ES-I3 (cell line): ENCODE measurements at regions not wholly inside any gene's neighbourhood (a gene's known extent, or its start where the extent isn't known, plus 50 kb on each side); places are given as distances from the start of the nearest gene placed in this dataset.
"Not testable (repeated sequence)": the region's sequence is repeated elsewhere in the genome, so short reads cannot be mapped to it uniquely, and the experiment has no call there.

Source experiments
- H3K36me3 ChIP-seq: 2 replicates; pipeline ENCODE4 v1.6.1; 2013; ENCODE audit warnings: mild to moderate bottlenecking, low read length, control low read depth, moderate library complexity; ENCODE audit not compliant: insufficient read depth
- H3K4me1 ChIP-seq: 2 replicates; pipeline ENCODE4 v1.6.1; 2013; ENCODE audit warnings: mild to moderate bottlenecking, control low read depth, low read length; ENCODE audit not compliant: insufficient read depth
- H3K9ac ChIP-seq: 2 replicates; pipeline ENCODE4 v1.6.1; 2013; ENCODE audit warnings: low read depth, mild to moderate bottlenecking, low read length, moderate library complexity
- H3K9me3 ChIP-seq: 2 replicates; pipeline ENCODE4 v1.6.1; 2013; ENCODE audit warnings: mild to moderate bottlenecking, low read length, moderate library complexity; ENCODE audit not compliant: control insufficient read depth, insufficient read depth

- H3K36me3 ChIP-seq = no peaks in the 10 kb centered on the region
- H3K4me1 ChIP-seq = peaks cover under 1% of the 10 kb centered on the region; the same call in 1 of the 2 replicates
- H3K9me3 ChIP-seq = no peaks in the 10 kb centered on the region
- H3K9ac ChIP-seq = no peak overlapping the region
Observed at GRCh38 chr4:156328882-156329281, 375.2 kb upstream of the CTSO start.

- H3K36me3 ChIP-seq = no peaks in the 10 kb centered on the region
Observed at GRCh38 chr4:156326246-156326645, 372.6 kb upstream of the CTSO start.

GRCh38 chr4:156322592-156322991, 368.9 kb upstream of the CTSO start:
- Histone ChIP-seq H3K4me1 (peaks cover 10% of the 10 kb centered on the region), H3K9me3 (peaks cover 5% of the 10 kb centered on the region), H3K9ac (no peak overlapping the region), H3K36me3 (no peaks in the 10 kb centered on the region)

More at GRCh38 chr4:156326246-156326645, 372.6 kb upstream of the CTSO start:
- H3K4me1 ChIP-seq = peaks cover 10% of the 10 kb centered on the region
- no peak overlapping the region for H3K9ac ChIP-seq
- H3K9me3 ChIP-seq = no peaks in the 10 kb centered on the region

- peaks cover 10% of the 10 kb centered on the region for H3K9me3 ChIP-seq
- H3K4me1 ChIP-seq = peaks cover 10% of the 10 kb centered on the region
- no peaks in the 10 kb centered on the region for H3K36me3 ChIP-seq
- H3K9ac ChIP-seq = no peak overlapping the region
Observed at GRCh38 chr4:156321203-156321602, 367.5 kb upstream of the CTSO start.

- Histone ChIP-seq H3K4me1 (no peaks in the 10 kb centered on the region), H3K36me3 (no peaks in the 10 kb centered on the region), H3K9me3 (peaks cover 10% of the 10 kb centered on the region; the same call in 1 of the 2 replicates), H3K9ac (no peak overlapping the region)
Observed at GRCh38 chr4:156313497-156313896, 359.8 kb upstream of the CTSO start.

GRCh38 chr4:156312261-156312847, 358.7 kb upstream of the CTSO start:
- peaks cover 3% of the 10 kb centered on the region; the same call in 1 of the 2 replicates for H3K9me3 ChIP-seq
- H3K9ac ChIP-seq = no peak overlapping the region
- H3K36me3 ChIP-seq = no peaks in the 10 kb centered on the region
- H3K4me1 ChIP-seq = no peaks in the 10 kb centered on the region

GRCh38 chr4:156309031-156309430, 355.4 kb upstream of the CTSO start:
- Histone ChIP-seq H3K9me3 (no peaks in the 10 kb centered on the region; the same call in 1 of the 2 replicates), H3K9ac (no peak overlapping the region), H3K36me3 (no peaks in the 10 kb centered on the region), H3K4me1 (peaks cover 11% of the 10 kb centered on the region)

- Histone ChIP-seq H3K4me1 (peaks cover 23% of the 10 kb centered on the region), H3K9me3 (no peaks in the 10 kb centered on the region; the same call in 1 of the 2 replicates), H3K9ac (no peak overlapping the region; the same call in 1 of the 2 replicates), H3K36me3 (no peaks in the 10 kb centered on the region)
Observed at GRCh38 chr4:156303708-156304107, 350.0 kb upstream of the CTSO start.

GRCh38 chr4:156298230-156298629, 344.6 kb upstream of the CTSO start:
- H3K36me3 ChIP-seq = no peaks in the 10 kb centered on the region
- no peak overlapping the region for H3K9ac ChIP-seq
- no peaks in the 10 kb centered on the region for H3K9me3 ChIP-seq
- H3K4me1 ChIP-seq = peaks cover 15% of the 10 kb centered on the region; the same call in 1 of the 2 replicates

- Histone ChIP-seq H3K9ac (no peak overlapping the region), H3K9me3 (no peaks in the 10 kb centered on the region), H3K36me3 (no peaks in the 10 kb centered on the region), H3K4me1 (peaks cover 6% of the 10 kb centered on the region; the same call in 1 of the 2 replicates)
Observed at GRCh38 chr4:156295676-156296195, 342.1 kb upstream of the CTSO start.

- Histone ChIP-seq H3K9ac (no peak overlapping the region), H3K36me3 (no peaks in the 10 kb centered on the region), H3K9me3 (no peaks in the 10 kb centered on the region), H3K4me1 (peaks cover 6% of the 10 kb centered on the region; the same call in 1 of the 2 replicates)
Observed at GRCh38 chr4:156294577-156294976, 340.9 kb upstream of the CTSO start.

GRCh38 chr4:156293657-156294297, 340.1 kb upstream of the CTSO start:
- peaks cover 6% of the 10 kb centered on the region; the same call in 1 of the 2 replicates for H3K4me1 ChIP-seq
- no peaks in the 10 kb centered on the region for H3K36me3 ChIP-seq
- no peak overlapping the region for H3K9ac ChIP-seq
- no peaks in the 10 kb centered on the region for H3K9me3 ChIP-seq

- H3K4me1 ChIP-seq = peaks cover 6% of the 10 kb centered on the region; the same call in 1 of the 2 replicates
- H3K9me3 ChIP-seq = no peaks in the 10 kb centered on the region
- H3K36me3 ChIP-seq = no peaks in the 10 kb centered on the region
- no peak overlapping the region for H3K9ac ChIP-seq
Observed at GRCh38 chr4:156291317-156291716, 337.7 kb upstream of the CTSO start.

GRCh38 chr4:156290811-156291210, 337.1 kb upstream of the CTSO start:
- H3K9ac ChIP-seq = no peak overlapping the region
- H3K9me3 ChIP-seq = no peaks in the 10 kb centered on the region
- peaks cover 6% of the 10 kb centered on the region; the same call in 1 of the 2 replicates for H3K4me1 ChIP-seq
- no peaks in the 10 kb centered on the region for H3K36me3 ChIP-seq

GRCh38 chr4:156290026-156290425, 336.4 kb upstream of the CTSO start:
- not testable (repeated sequence) for H3K4me1 ChIP-seq, H3K9me3 ChIP-seq, H3K36me3 ChIP-seq, H3K9ac ChIP-seq
